Mucosa of stomach (tissue), 1 donor: ENCODE measurements at regions not wholly inside any gene's neighbourhood (a gene's known extent, or its start where the extent isn't known, plus 50 kb on each side); places are given as distances from the start of the nearest gene placed in this dataset.

ENCODE experiments used
- H3K27me3 ChIP-seq: one replicate; pipeline ENCODE4 v1.7.0; 2013; ENCODE audit warnings: mild to moderate bottlenecking, low read length; ENCODE audit not compliant: control insufficient read depth, insufficient read depth
- H3K36me3 ChIP-seq: one replicate; pipeline ENCODE4 v1.7.0; 2013; ENCODE audit warnings: low read length; ENCODE audit not compliant: control insufficient read depth, insufficient read depth
- H3K4me1 ChIP-seq: one replicate; pipeline ENCODE4 v1.7.0; 2013; ENCODE audit warnings: mild to moderate bottlenecking, low read length; ENCODE audit not compliant: control insufficient read depth, insufficient read depth
- H3K4me3 ChIP-seq: one replicate; pipeline ENCODE4 v1.7.0; 2013; ENCODE audit warnings: low read length
- H3K9ac ChIP-seq: one replicate; pipeline ENCODE4 v1.7.0; 2013; ENCODE audit warnings: mild to moderate bottlenecking, low read length, moderate library complexity
- H3K9me3 ChIP-seq: one replicate; pipeline ENCODE4 v1.7.0; 2013; ENCODE audit warnings: mild to moderate bottlenecking, low read length, moderate library complexity; ENCODE audit not compliant: control insufficient read depth
- donor health status: Pancreatic carcinoma.

DNA sequence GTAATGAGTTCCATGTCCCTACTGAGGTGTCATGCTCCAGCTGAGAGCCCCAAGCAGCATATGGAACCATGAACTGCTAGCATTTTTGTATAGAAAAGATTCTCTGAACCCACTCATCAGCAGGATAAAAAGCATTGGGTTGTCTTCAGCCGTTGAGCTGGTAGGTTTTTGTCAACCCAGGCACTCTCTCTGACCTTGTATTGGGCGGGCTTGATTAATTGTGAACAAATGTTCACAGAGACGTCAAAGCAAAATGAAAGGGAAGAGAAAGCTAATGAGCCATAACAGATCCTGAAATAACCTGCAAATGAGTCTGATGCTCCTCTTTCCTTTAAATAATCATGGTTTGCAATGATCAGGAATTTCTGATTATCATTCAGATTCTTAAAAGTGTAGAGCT, 924.7 kb upstream of the CELF2 start:
- Histone ChIP-seq H3K27me3 (no peaks in the 10 kb centered on the region), H3K9me3 (no peaks in the 10 kb centered on the region), H3K9ac (no peak overlapping the region), H3K4me3 (no peak overlapping the region), H3K4me1 (peaks cover 5% of the 10 kb centered on the region), H3K36me3 (no peaks in the 10 kb centered on the region)

DNA sequence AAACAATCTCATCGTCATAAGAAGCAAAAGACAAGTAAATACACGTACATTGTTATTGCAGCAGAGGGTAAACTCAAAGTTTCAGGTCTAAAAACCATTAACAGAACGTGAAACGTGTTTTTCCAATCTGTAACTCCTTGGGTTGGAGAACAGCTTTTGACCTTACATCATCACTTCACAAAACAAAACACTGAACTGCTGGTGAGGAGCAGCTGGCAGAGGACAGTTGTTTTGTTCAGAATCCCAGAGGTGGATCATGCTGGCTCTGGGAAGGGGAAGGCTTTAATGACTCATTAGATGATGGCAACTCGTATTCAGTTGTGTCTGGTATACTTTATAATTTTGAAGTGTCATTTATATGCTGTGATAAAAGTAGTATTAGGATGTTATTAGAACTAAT, 923.0 kb upstream of the CELF2 start:
- H3K4me1 ChIP-seq, result peaks cover 5% of the 10 kb centered on the region
- H3K27me3 ChIP-seq, result no peaks in the 10 kb centered on the region
- H3K9ac ChIP-seq, result no peak overlapping the region
- no peak overlapping the region for H3K4me3 ChIP-seq
- H3K9me3 ChIP-seq, result no peaks in the 10 kb centered on the region
- no peaks in the 10 kb centered on the region for H3K36me3 ChIP-seq

DNA sequence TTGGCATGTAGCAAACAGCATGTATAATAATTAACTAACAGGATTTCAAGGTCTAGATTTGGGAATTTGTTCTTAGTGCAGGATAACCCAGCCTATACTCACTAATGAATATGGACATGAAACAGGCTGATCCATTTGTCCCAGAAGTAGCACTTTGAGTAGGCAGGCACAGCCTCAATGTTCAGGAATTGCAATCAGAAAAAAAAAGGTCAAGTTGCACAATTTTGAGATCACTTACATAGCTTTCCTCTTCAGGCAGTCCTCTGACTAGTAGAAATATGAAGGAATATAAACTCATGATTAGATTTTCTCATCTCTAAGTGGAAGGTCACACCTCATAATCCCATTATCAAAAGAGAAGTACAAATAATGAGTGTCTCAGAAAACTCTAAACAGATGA, 921.4 kb upstream of the CELF2 start:
- Histone ChIP-seq H3K4me1 (peaks cover 5% of the 10 kb centered on the region), H3K36me3 (no peaks in the 10 kb centered on the region), H3K9me3 (no peaks in the 10 kb centered on the region), H3K27me3 (no peaks in the 10 kb centered on the region), H3K9ac (no peak overlapping the region), H3K4me3 (no peak overlapping the region)

DNA sequence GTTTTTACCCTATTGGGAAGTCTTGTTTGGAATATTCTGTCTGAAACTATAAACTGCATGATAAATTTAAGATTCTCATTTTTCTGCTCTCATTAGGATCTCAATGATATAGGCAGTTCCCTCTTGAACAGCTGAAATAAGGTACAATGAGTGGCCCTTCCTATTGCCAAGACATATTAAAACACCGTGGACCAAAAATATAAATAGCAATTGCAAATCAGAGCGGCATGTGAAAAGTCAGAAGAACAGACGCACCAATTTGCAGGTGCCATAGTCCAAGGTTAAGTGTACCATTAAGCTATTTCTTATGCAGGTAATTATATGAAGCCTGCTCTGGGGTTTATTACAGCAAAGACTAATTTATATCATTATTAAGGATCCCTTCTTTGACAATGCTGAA, 920.8 kb upstream of the CELF2 start:
- peaks cover 5% of the 10 kb centered on the region for H3K4me1 ChIP-seq
- H3K4me3 ChIP-seq, result no peak overlapping the region
- H3K9me3 ChIP-seq, result no peaks in the 10 kb centered on the region
- H3K36me3 ChIP-seq, result no peaks in the 10 kb centered on the region
- no peak overlapping the region for H3K9ac ChIP-seq
- no peaks in the 10 kb centered on the region for H3K27me3 ChIP-seq

DNA sequence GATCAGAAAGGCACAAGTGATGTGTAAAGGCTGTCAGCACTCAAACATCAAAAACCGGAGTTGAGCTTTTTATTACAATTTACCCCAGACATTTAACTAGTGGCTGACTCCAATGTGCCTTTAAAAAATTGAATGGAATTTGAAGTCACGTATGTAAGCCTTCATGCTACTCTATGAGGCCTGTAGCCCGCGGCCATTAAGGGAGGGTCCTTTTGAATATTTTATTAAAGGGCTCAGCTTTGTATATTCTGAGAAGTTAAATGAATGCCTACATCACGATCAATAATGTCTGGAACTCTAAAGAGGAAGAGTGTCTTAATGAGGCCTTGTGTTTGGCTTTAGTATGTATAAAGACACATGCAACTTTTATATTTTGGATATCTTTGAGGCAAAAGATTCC, 916.6 kb upstream of the CELF2 start:
- Histone ChIP-seq H3K36me3 (no peaks in the 10 kb centered on the region), H3K9me3 (no peaks in the 10 kb centered on the region), H3K4me1 (peaks cover 2% of the 10 kb centered on the region), H3K4me3 (no peak overlapping the region), H3K27me3 (no peaks in the 10 kb centered on the region), H3K9ac (no peak overlapping the region)

DNA sequence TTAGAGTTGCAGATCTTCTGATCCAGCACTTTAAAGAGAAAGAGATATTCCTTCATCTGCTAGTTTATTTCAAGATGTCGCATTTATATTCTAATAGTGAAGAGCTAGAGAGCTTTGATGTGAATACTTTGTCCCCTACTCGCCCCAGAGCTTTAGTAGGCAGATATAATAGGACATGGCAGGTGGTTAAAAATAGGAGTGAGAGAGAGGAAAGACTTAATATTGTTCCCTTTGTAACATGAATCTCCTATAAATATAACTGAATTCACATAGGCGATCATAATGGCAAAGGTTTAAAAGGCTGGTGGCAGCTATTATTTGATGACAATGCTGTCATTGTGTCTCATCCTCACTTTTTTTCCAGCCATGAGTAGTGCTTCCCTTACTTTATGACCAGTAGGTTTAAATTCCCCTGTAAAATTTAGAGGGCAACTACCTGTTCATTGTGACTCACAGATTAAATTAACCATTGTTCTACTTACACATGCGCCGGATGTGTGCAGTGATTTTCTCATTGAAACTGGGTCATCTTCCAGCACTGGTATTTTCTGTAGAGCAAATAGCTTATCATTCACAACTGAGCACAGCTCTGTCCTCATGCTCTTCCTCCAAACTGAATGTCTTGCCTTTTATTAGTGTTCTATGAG, 906.7 kb upstream of the CELF2 start:
- Histone ChIP-seq H3K9me3 (no peaks in the 10 kb centered on the region), H3K27me3 (no peaks in the 10 kb centered on the region), H3K36me3 (no peaks in the 10 kb centered on the region), H3K4me1 (no peaks in the 10 kb centered on the region), H3K9ac (no peak overlapping the region), H3K4me3 (no peak overlapping the region)

DNA sequence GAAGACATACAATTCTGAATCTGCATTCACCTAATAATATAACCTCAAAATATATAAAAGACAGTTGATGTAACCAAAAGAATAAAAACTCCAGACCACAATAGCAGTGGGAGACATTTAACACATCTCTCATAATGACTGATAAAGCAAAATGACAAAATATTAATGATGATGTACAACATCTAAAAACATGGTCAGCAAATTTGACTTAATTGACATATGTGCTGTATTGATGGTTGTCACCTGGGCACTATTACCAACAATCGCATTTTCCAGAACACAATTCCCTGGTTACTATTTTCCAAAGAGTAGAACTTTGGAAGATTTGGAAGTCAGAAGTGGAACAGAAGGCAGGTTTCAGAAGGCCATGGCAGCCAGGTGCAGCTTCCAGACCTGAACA, 899.5 kb upstream of the CELF2 start:
- Histone ChIP-seq H3K36me3 (no peaks in the 10 kb centered on the region), H3K4me1 (no peaks in the 10 kb centered on the region), H3K27me3 (no peaks in the 10 kb centered on the region), H3K4me3 (no peak overlapping the region), H3K9ac (no peak overlapping the region), H3K9me3 (no peaks in the 10 kb centered on the region)

DNA sequence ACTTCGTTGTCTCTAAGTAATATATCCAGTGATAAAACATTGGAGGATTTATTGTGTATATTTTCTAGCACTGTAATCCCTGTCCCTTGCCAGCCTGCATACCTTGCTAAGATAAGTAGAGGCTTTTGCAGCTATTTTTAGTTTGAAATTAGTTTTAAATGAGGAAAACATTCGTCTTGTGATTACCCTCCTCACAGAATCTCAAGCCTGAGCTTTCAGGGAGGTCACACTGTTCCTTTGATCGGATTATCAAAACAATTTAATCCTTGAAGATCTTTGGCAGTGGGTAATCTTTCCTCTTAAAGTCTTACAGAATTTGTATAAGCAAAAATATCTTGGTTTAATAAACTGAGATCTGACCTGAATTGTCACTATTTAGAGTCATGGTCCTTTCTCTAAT, 897.0 kb upstream of the CELF2 start:
- no peaks in the 10 kb centered on the region for H3K36me3 ChIP-seq

DNA sequence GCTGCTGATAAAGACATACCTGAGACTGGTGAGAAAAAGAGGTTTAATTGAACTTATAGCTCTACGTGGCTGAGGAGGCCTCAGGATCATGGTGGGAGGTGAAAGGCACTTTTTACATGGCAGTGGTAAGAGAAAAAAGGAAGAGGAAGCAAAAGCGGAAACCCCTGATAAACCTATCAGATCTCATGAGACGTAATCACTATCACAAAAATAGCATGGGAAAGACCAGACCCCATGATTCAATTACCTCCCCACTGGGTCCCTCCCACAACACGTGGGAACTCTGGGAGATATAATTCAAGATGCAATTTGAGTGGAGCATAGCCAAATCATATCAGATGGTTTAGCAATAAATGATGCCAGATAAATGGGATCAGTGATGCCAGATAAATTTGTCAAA, 892.0 kb upstream of the CELF2 start:
- no peak overlapping the region for H3K4me3 ChIP-seq
- H3K9ac ChIP-seq, result no peak overlapping the region
- no peaks in the 10 kb centered on the region for H3K27me3 ChIP-seq
- no peaks in the 10 kb centered on the region for H3K4me1 ChIP-seq
- no peaks in the 10 kb centered on the region for H3K9me3 ChIP-seq
- H3K36me3 ChIP-seq, result no peaks in the 10 kb centered on the region

More for the DNA sequence above, 897.0 kb upstream of the CELF2 start:
- H3K4me3 ChIP-seq, result no peak overlapping the region
- H3K27me3 ChIP-seq, result no peaks in the 10 kb centered on the region
- no peak overlapping the region for H3K9ac ChIP-seq
- H3K4me1 ChIP-seq, result no peaks in the 10 kb centered on the region
- no peaks in the 10 kb centered on the region for H3K9me3 ChIP-seq

DNA sequence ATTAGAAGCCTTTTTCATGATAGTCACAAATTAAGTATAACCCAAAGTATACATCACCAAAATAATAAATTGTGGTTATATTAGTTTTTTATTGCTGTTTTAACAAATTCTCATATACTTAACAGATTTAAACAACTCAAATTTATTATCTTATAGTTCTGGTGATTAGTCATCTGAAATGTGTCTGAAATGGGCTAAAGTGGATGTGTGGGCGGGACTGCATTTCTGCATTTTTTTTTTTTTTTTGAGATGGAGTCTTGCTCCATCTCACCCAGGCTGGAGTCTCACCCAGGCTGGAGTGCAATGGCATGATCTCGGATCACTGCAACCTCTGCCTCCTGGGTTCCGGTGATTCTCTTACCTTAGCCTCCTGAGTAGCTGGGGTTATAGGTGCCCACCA, 891.5 kb upstream of the CELF2 start:
- Histone ChIP-seq H3K9ac (no peak overlapping the region), H3K4me1 (no peaks in the 10 kb centered on the region), H3K36me3 (no peaks in the 10 kb centered on the region), H3K4me3 (no peak overlapping the region), H3K9me3 (no peaks in the 10 kb centered on the region), H3K27me3 (no peaks in the 10 kb centered on the region)

DNA sequence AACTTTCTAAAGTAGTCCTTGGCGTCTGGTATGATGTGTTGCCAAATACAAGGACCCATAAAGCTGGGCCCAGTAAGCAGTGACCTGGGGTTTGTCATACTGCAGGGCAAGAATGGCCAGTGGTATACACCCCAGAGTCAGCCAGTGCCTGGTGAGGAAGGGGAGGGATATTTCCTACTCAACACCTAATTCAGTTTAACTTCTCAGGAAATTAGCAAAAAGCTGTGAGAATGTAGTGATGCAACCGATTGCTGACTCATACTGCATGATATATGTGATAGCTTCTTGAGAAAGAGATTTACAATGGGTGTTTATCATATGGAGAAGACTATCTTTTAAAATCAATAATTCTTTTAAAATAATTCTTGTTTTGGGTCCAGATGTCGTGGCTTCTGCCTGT, 889.3 kb upstream of the CELF2 start:
- Histone ChIP-seq H3K36me3 (no peaks in the 10 kb centered on the region), H3K9ac (no peak overlapping the region), H3K4me1 (no peaks in the 10 kb centered on the region), H3K9me3 (no peaks in the 10 kb centered on the region), H3K27me3 (no peaks in the 10 kb centered on the region), H3K4me3 (no peak overlapping the region)

DNA sequence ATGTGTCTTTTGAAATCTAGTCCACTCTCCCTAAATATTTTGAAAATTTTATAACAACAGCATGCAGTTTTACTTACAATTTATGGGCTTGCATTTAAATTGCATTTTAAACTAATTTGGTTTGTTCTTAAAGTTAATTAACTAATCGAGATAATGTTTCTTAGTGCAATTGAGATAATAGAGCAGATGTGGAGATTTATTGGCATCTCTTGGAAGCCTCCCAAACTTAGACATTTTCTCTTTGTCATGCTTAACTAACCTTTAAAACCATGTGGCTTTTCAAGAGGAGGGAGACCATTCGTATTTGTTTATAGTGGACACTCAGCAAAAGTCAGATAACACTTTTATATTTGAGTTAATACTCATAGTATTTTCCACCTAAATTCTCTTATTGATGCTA, 887.0 kb upstream of the CELF2 start:
- Histone ChIP-seq H3K4me1 (no peaks in the 10 kb centered on the region), H3K9me3 (no peaks in the 10 kb centered on the region), H3K36me3 (no peaks in the 10 kb centered on the region)

DNA sequence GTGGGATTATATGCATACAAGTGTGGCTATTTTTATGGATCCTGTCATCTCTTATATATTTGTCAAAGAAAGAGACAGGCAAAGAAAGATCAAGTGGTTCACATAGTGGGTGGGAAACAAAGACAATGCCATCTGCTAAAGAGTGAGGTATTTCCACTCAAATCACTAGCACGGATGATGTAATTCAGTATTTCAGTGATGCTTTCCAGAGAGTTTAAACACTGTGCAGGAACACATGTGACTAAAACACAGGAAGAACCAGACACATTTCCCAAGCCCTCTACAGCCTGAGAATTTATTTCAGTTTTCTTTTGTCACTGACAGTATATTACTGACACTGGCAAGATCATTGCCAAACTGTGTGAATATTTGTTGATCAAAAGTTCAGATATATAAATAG, 885.7 kb upstream of the CELF2 start:
- no peaks in the 10 kb centered on the region for H3K27me3 ChIP-seq

More for the DNA sequence above, 887.0 kb upstream of the CELF2 start:
- no peaks in the 10 kb centered on the region for H3K27me3 ChIP-seq
- no peak overlapping the region for H3K4me3 ChIP-seq
- no peak overlapping the region for H3K9ac ChIP-seq

More for the DNA sequence above, 885.7 kb upstream of the CELF2 start:
- no peak overlapping the region for H3K4me3 ChIP-seq
- H3K4me1 ChIP-seq, result no peaks in the 10 kb centered on the region
- no peaks in the 10 kb centered on the region for H3K36me3 ChIP-seq
- H3K9ac ChIP-seq, result no peak overlapping the region
- H3K9me3 ChIP-seq, result no peaks in the 10 kb centered on the region
